HepG2 (cell line): ENCODE measurements at regions not wholly inside any gene's neighbourhood (a gene's known extent, or its start where the extent isn't known, plus 50 kb on each side); places are given as distances from the start of the nearest gene placed in this dataset.

Experiments used
- ATAC-seq: fragments of 200-7000 bp; cut with Tn5 transposase; 3 replicates; pipeline ENCODE4 v1.9.1; 2020; ENCODE audit warnings: mild to moderate bottlenecking, moderate library complexity
- BruUV-seq: library from RNA; stranded (reverse); fragments of 400-500 nt; replicated peaks from 2 replicates; lab custom pipeline; 2021; lab: Mats Ljungman, UMichigan
- CTCF ChIA-PET: fragments of 300-600 bp; formaldehyde crosslinking; extraction: SDS; loops from one replicate; lab custom pipeline; 2021; ENCODE audit warnings: low total read pairs, inconsistent platforms, low intra/inter-chr PET ratio; lab: Yijun Ruan, JAX
- POLR2A ChIA-PET: fragments of 350-600 bp; sonication (Branson Sonifier 250); formaldehyde crosslinking; loops from one replicate; lab custom pipeline; 2020; ENCODE audit warnings: antibody characterized with exemption, inconsistent platforms; lab: Yijun Ruan, JAX
- DNase-seq: peaks from one replicate; pipeline ENCODE4 v3.0.0-alpha.2; 2015; ENCODE audit warnings: low spot score
- FAIRE-seq: peaks from 3 replicates; lab custom pipeline; 2011; peaks lifted over from hg19 to GRCh38; lab: Jason Lieb, UNC
- H2AFZ ChIP-seq: one replicate; pipeline ENCODE4 v1.6.1; 2011; ENCODE audit warnings: low read length, inconsistent platforms
- H3K27ac ChIP-seq: fragments of 300-600 bp; 3 replicates; pipeline ENCODE4 v1.8.0; 2011; ENCODE audit warnings: mixed run types, mild to moderate bottlenecking, mixed read lengths, low read length, inconsistent platforms; ENCODE audit not compliant: insufficient read depth; ENCODE audit errors: extremely low read length
- H3K27me3 ChIP-seq, 2 experiments: fragments of 200-600 bp in 1 of 2; 2 replicates in 1 of 2; 3 replicates in 1 of 2; pipeline versions ENCODE4 v1.6.0 to v1.8.0; 2011; ENCODE audit warnings: low read length in 2 of 2, mild to moderate bottlenecking in 2 of 2, moderate library complexity in 2 of 2, inconsistent platforms in 1 of 2; ENCODE audit not compliant: insufficient read depth in 2 of 2, control insufficient read depth in 1 of 2
- H3K36me3 ChIP-seq, 2 experiments: fragments of 200-600 bp in 1 of 2; replicated peaks in 1 of 2; 2 replicates in 1 of 2; 3 replicates in 1 of 2; pipeline versions ENCODE4 v1.5.1 to v1.8.0; 2011; ENCODE audit warnings: low read length in 2 of 2, inconsistent platforms in 1 of 2; ENCODE audit not compliant: insufficient read depth in 2 of 2, control insufficient read depth in 1 of 2
- H3K4me1 ChIP-seq: 2 replicates; pipeline ENCODE4 v1.5.1; 2012; ENCODE audit warnings: low read length, inconsistent platforms; ENCODE audit not compliant: insufficient read depth
- H3K4me2 ChIP-seq: 2 replicates; pipeline ENCODE4 v1.6.0; 2011; ENCODE audit warnings: low read depth, low read length, inconsistent platforms
- H3K4me3 ChIP-seq, 3 experiments: fragments of 200-600 bp in 1 of 3; sonication (generic), shearing (Covaris generic) in 1 of 3; replicated peaks in 1 of 3; 2 replicates each; pipeline ENCODE4 v1.5.1; 2011 to 2016; ENCODE audit warnings: low read length in 3 of 3, inconsistent platforms in 2 of 3, low read depth in 2 of 3, mild to moderate bottlenecking in 2 of 3, control low read depth in 1 of 3, mixed read lengths in 1 of 3; ENCODE audit not compliant: insufficient read depth in 1 of 3
- H3K79me2 ChIP-seq: one replicate; pipeline ENCODE4 v1.6.1; 2011; ENCODE audit warnings: low read length, inconsistent platforms; ENCODE audit not compliant: insufficient read depth
- H3K9ac ChIP-seq: 2 replicates; pipeline ENCODE4 v1.6.0; 2011; ENCODE audit warnings: mild to moderate bottlenecking, low read depth, low read length, inconsistent platforms; ENCODE audit not compliant: insufficient read depth
- H3K9me3 ChIP-seq: 2 replicates; pipeline ENCODE4 v1.5.1; 2012; ENCODE audit warnings: mild to moderate bottlenecking, low read length
- H4K20me1 ChIP-seq: 2 replicates; pipeline ENCODE4 v1.6.0; 2011; ENCODE audit warnings: inconsistent platforms, mild to moderate bottlenecking, low read length, moderate library complexity; ENCODE audit not compliant: insufficient read depth
- AHDC1 ChIP-seq: sonication (generic); formaldehyde crosslinking; IDR thresholded peaks from 2 replicates; pipeline ENCODE4 v1.5.1; 2020; ENCODE audit warnings: mild to moderate bottlenecking, missing genetic modification reagents, borderline replicate concordance
- ZNF263 ChIP-seq: sonication (generic); formaldehyde crosslinking; IDR thresholded peaks from 2 replicates; pipeline ENCODE4 v1.4.0; 2020; ENCODE audit warnings: missing genetic modification reagents
- WGBS: methylation state at CpG from one replicate; pipeline ENCODE4 v1.1.6; 2017; ENCODE audit warnings: low lambda C conversion rate; 5-methylcytosine and 5-hydroxymethylcytosine counted together
- in situ Hi-C: cut with HindIII; loops from 2 replicates; pipeline ENCODE4 v1.10.0; 2017; ENCODE audit warnings: low pct_unique_long_range_greater_than_20kb; ENCODE audit not compliant: extremely low pct_ligation_motif_present
- intact Hi-C: fragments of 100-400 bp; cut with micrococcal nuclease; formaldehyde crosslinking; loops from one replicate; pipeline ENCODE4 v1.10.0; 2022; ENCODE audit not compliant: unreplicated experiment

- Histone ChIP-seq H3K4me1 (no peaks in the 10 kb centered on the region), H2AFZ (no peak overlapping the region), H3K9me3 (no peaks in the 10 kb centered on the region), H3K27me3 (peaks cover 4 to 34% of the 10 kb centered on the region in 2 experiments; a peak in 4 of 5 replicates), H3K4me2 (no peak overlapping the region), H3K27ac (no peak overlapping the region), H3K9ac (no peak overlapping the region), H3K79me2 (no peaks in the 10 kb centered on the region), H3K36me3 (no peaks in the 10 kb centered on the region), H3K4me3 (no peak overlapping the region), H4K20me1 (no peaks in the 10 kb centered on the region)
- WGBS: no CpG with 5 or more reads among the region's 3 CpGs
- FAIRE-seq (peak; percentile 8), DNase-seq (peak; percentile 18), ATAC-seq (peak; percentile 68)
- in situ Hi-C loops: no loop called here
- intact Hi-C loops: no loop called here
- ChIA-PET POLR2A (no interaction called here), CTCF (no interaction called here)
- TF ChIP-seq ZNF263 (CRISPR knock-in tag) (peak; percentile 65; the same call in 1 of the 2 replicates), AHDC1 (no peak)
- BruUV-seq: no TSS peak
These were observed 249.5 kb downstream of the RPS24 start for GRCh38 chr10:78283069-78283682.
